Amniotic stem cell (primary cell): ENCODE measurements at regions not wholly inside any gene's neighbourhood (a gene's known extent, or its start where the extent isn't known, plus 50 kb on each side); places are given as distances from the start of the nearest gene placed in this dataset.
"Not testable (repeated sequence)": the region's sequence is repeated elsewhere in the genome, so short reads cannot be mapped to it uniquely, and the experiment has no call there.

Source experiments
- DNase-seq: peaks from one replicate; lab custom pipeline; 2025; lab: John Stamatoyannopoulos, UW

- no peak for DNase-seq
Observed at GRCh38 chr2:82109418-82109817, 1804.9 kb upstream of the LRRTM1 start.

GRCh38 chr2:82098617-82099016, 1794.1 kb upstream of the LRRTM1 start:
- DNase-seq = no peak

GRCh38 chr2:82089518-82089917, 1785.0 kb upstream of the LRRTM1 start:
- DNase-seq = no peak

- no peak for DNase-seq
Observed at GRCh38 chr2:82084679-82085392, 1780.3 kb upstream of the LRRTM1 start.

- DNase-seq = no peak
Observed at GRCh38 chr2:82075875-82076274, 1771.3 kb upstream of the LRRTM1 start.

GRCh38 chr2:82062463-82062862, 1757.9 kb upstream of the LRRTM1 start:
- no peak for DNase-seq

- DNase-seq = no peak
Observed at GRCh38 chr2:82055846-82056245, 1751.3 kb upstream of the LRRTM1 start.

GRCh38 chr2:82043867-82044266, 1739.3 kb upstream of the LRRTM1 start:
- DNase-seq = no peak

- no peak for DNase-seq
Observed at GRCh38 chr2:82027921-82028615, 1723.5 kb upstream of the LRRTM1 start.

GRCh38 chr2:82023710-82024109, 1719.2 kb upstream of the LRRTM1 start:
- DNase-seq = no peak

GRCh38 chr2:82013641-82014040, 1709.1 kb upstream of the LRRTM1 start:
- no peak for DNase-seq

- DNase-seq = no peak
Observed at GRCh38 chr2:82007071-82007664, 1702.6 kb upstream of the LRRTM1 start.

- DNase-seq = not testable (repeated sequence)
Observed at GRCh38 chr2:82005889-82006288, 1701.3 kb upstream of the LRRTM1 start.

- DNase-seq = no peak
Observed at GRCh38 chr2:82001614-82002013, 1697.1 kb upstream of the LRRTM1 start.

GRCh38 chr2:82000606-82001005, 1696.1 kb upstream of the LRRTM1 start:
- no peak for DNase-seq

GRCh38 chr2:81996332-81996731, 1691.8 kb upstream of the LRRTM1 start:
- DNase-seq = no peak

GRCh38 chr2:81991282-81991681, 1686.7 kb upstream of the LRRTM1 start:
- no peak for DNase-seq

GRCh38 chr2:81987370-81987769, 1682.8 kb upstream of the LRRTM1 start:
- no peak for DNase-seq

- no peak for DNase-seq
Observed at GRCh38 chr2:81984969-81985637, 1680.6 kb upstream of the LRRTM1 start.

GRCh38 chr2:81981585-81981984, 1677.0 kb upstream of the LRRTM1 start:
- no peak for DNase-seq

- no peak for DNase-seq
Observed at GRCh38 chr2:81979086-81979485, 1674.5 kb upstream of the LRRTM1 start.

GRCh38 chr2:81976998-81977397, 1672.4 kb upstream of the LRRTM1 start:
- DNase-seq = no peak

GRCh38 chr2:81974216-81974615, 1669.7 kb upstream of the LRRTM1 start:
- no peak for DNase-seq
